GM13977 (cell line): ENCODE measurements at regions not wholly inside any gene's neighbourhood (a gene's known extent, or its start where the extent isn't known, plus 50 kb on each side); places are given as distances from the start of the nearest gene placed in this dataset.

ENCODE experiments used
- DNase-seq: peaks from one replicate; pipeline ENCODE4 v3.0.0; 2012; ENCODE audit warnings: low spot score
- CTCF ChIP-seq: IDR thresholded peaks from 2 replicates; pipeline ENCODE4 v1.5.1; 2012; ENCODE audit warnings: mild to moderate bottlenecking, control low read depth; ENCODE audit not compliant: insufficient read depth; ENCODE audit errors: extremely low read depth, missing control alignments
- in situ Hi-C: fragments of 300-500 bp; cut with MboI; formaldehyde crosslinking; loops from one replicate; pipeline ENCODE4 v1.12.0; 2022; ENCODE audit warnings: low sequenced_read_pairs, low pct_unique_long_range_greater_than_20kb, mixed read lengths, inconsistent platforms; ENCODE audit not compliant: unreplicated experiment

- no peak for TF ChIP-seq CTCF
- DNase-seq: no peak
- in situ Hi-C loops: no loop called here
Observed at GRCh38 chr3:154044671-154045070, 76.5 kb upstream of the ARHGEF26 start.

GRCh38 chr3:154050216-154050615 is 71.0 kb upstream of the ARHGEF26 start:
- in situ Hi-C loops: no loop called here
- no peak for TF ChIP-seq CTCF
- DNase-seq: no peak

- no peak for TF ChIP-seq CTCF
- in situ Hi-C loops: no loop called here
- no peak for DNase-seq
Observed at GRCh38 chr3:154050766-154051165, 70.4 kb upstream of the ARHGEF26 start.

GRCh38 chr3:154059833-154060232 is 61.4 kb upstream of the ARHGEF26 start:
- in situ Hi-C loops: no loop called here
- no peak for DNase-seq
- TF ChIP-seq CTCF: no peak

- no peak for DNase-seq
- in situ Hi-C loops: no loop called here
- no peak for TF ChIP-seq CTCF
Observed at GRCh38 chr3:154060238-154061000, 60.8 kb upstream of the ARHGEF26 start.

GRCh38 chr3:154061001-154061370 is 60.2 kb upstream of the ARHGEF26 start:
- no peak for TF ChIP-seq CTCF
- no peak for DNase-seq

More at GRCh38 chr3:154061001-154061370, 60.2 kb upstream of the ARHGEF26 start:
- in situ Hi-C loops: no loop called here
